GM23338 (cell line): ENCODE measurements at regions not wholly inside any gene's neighbourhood (a gene's known extent, or its start where the extent isn't known, plus 50 kb on each side); places are given as distances from the start of the nearest gene placed in this dataset.

Source experiments
- ATAC-seq: fragments of 200-7000 bp; cut with Tn5 transposase; 3 replicates; pipeline ENCODE4 v1.9.1; 2020
- DNase-seq: peaks from one replicate; pipeline ENCODE4 v3.0.0-alpha.2; 2015; ENCODE audit warnings: low spot score
- H2AFZ ChIP-seq: fragments of 200-600 bp; sonication (generic); 2 replicates; pipeline ENCODE4 v1.8.0; 2016; ENCODE audit warnings: antibody characterized with exemption, mild to moderate bottlenecking, moderate library complexity
- H3F3A ChIP-seq: fragments of 200-600 bp; sonication (generic); replicated peaks from 2 replicates; pipeline ENCODE4 v1.8.0; 2017; ENCODE audit warnings: antibody characterized with exemption, mixed run types, low read depth
- H3K27ac ChIP-seq: fragments of 200-600 bp; sonication (generic); 2 replicates; pipeline ENCODE4 v1.6.1; 2016; ENCODE audit warnings: low read depth
- H3K27me3 ChIP-seq: fragments of 200-600 bp; sonication (generic); 2 replicates; pipeline ENCODE4 v1.8.0; 2016; ENCODE audit warnings: mild to moderate bottlenecking, mixed run types, moderate library complexity; ENCODE audit not compliant: insufficient read depth
- H3K36me3 ChIP-seq: fragments of 200-600 bp; sonication (generic); 2 replicates; pipeline ENCODE4 v1.8.0; 2016; ENCODE audit warnings: mild to moderate bottlenecking; ENCODE audit not compliant: insufficient read depth
- H3K4me1 ChIP-seq: fragments of 200-600 bp; sonication (generic); 2 replicates; pipeline ENCODE4 v1.8.0; 2016; ENCODE audit warnings: mild to moderate bottlenecking, moderate library complexity; ENCODE audit not compliant: insufficient read depth
- H3K4me2 ChIP-seq: fragments of 200-600 bp; sonication (generic); 2 replicates; pipeline ENCODE4 v1.7.1; 2017; ENCODE audit warnings: mixed run types
- H3K4me3 ChIP-seq: fragments of 200-600 bp; sonication (generic); 2 replicates; pipeline ENCODE4 v1.6.1; 2016; ENCODE audit warnings: mixed run types
- H3K79me2 ChIP-seq: fragments of 200-600 bp; sonication (generic); replicated peaks from 2 replicates; pipeline ENCODE4 v1.8.0; 2017; ENCODE audit warnings: mild to moderate bottlenecking; ENCODE audit not compliant: insufficient read depth
- H3K9me2 ChIP-seq: fragments of 200-600 bp; sonication (generic); 2 replicates; pipeline ENCODE4 v1.8.0; 2017; ENCODE audit not compliant: insufficient read depth
- H4K20me1 ChIP-seq: fragments of 200-600 bp; sonication (generic); replicated peaks from 2 replicates; pipeline ENCODE4 v1.8.0; 2017; ENCODE audit warnings: mild to moderate bottlenecking; ENCODE audit not compliant: insufficient read depth
- H3K27ac Mint-ChIP-seq: 2 replicates; pipeline ENCODE4 v1.8.0; 2020; ENCODE audit warnings: inconsistent platforms, mild to moderate bottlenecking, moderate library complexity, mixed read lengths
- H3K27me3 Mint-ChIP-seq: 3 replicates; pipeline ENCODE4 v1.8.0; 2022; ENCODE audit warnings: low read depth, mild to moderate bottlenecking, moderate library complexity, mixed read lengths, inconsistent platforms; ENCODE audit not compliant: insufficient read depth, poor library complexity
- H3K36me3 Mint-ChIP-seq: 3 replicates; pipeline ENCODE4 v1.8.0; 2021; ENCODE audit warnings: low read depth, mild to moderate bottlenecking, inconsistent platforms, moderate library complexity, mixed read lengths
- H3K4me1 Mint-ChIP-seq: 3 replicates; pipeline ENCODE4 v1.8.0; 2020; ENCODE audit warnings: mild to moderate bottlenecking, inconsistent platforms, mixed read lengths
- H3K4me3 Mint-ChIP-seq: 3 replicates; pipeline ENCODE4 v1.8.0; 2021; ENCODE audit warnings: moderate library complexity, mild to moderate bottlenecking, inconsistent platforms, mixed read lengths
- H3K9me3 Mint-ChIP-seq: 3 replicates; pipeline ENCODE4 v1.8.0; 2020; ENCODE audit warnings: moderate library complexity, mild to moderate bottlenecking, inconsistent platforms, mixed read lengths
- CREB1 ChIP-seq: fragments of 250-450 bp; sonication (Bioruptor Pico); IDR thresholded peaks from 2 replicates; pipeline ENCODE4 v1.5.0; 2020; ENCODE audit warnings: low read depth, mild to moderate bottlenecking, moderate library complexity
- EZH2 ChIP-seq: fragments of 200-600 bp; sonication (generic); IDR thresholded peaks from one replicate; pipeline ENCODE4 v1.8.0; 2017; ENCODE audit warnings: antibody characterized with exemption, mild to moderate bottlenecking, low read depth; ENCODE audit not compliant: unreplicated experiment
- EZH2phosphoT487 ChIP-seq: fragments of 200-600 bp; sonication (generic); IDR thresholded peaks from one replicate; pipeline ENCODE4 v1.8.1; 2018; ENCODE audit warnings: antibody characterized with exemption; ENCODE audit not compliant: unreplicated experiment
- JUNB ChIP-seq: IDR thresholded peaks from one replicate; pipeline ENCODE4 v1.6.1; 2016; ENCODE audit warnings: antibody characterized with exemption; ENCODE audit not compliant: unreplicated experiment
- NANOG ChIP-seq: IDR thresholded peaks from 2 replicates; pipeline ENCODE4 v1.6.1; 2016; ENCODE audit warnings: antibody characterized with exemption, borderline replicate concordance
- POLR2AphosphoS5 ChIP-seq: IDR thresholded peaks from 2 replicates; pipeline ENCODE4 v1.6.1; 2016; ENCODE audit warnings: antibody characterized with exemption, low read depth
- ZNF331 ChIP-seq: fragments of 250-450 bp; sonication (Bioruptor Pico); IDR thresholded peaks from 2 replicates; pipeline ENCODE4 v1.5.0; 2020; ENCODE audit warnings: low read depth, mild to moderate bottlenecking, moderate library complexity
- TF ChIP-seq, protein P1 (sequence below): IDR thresholded peaks from one replicate; pipeline ENCODE4 v1.6.1; 2018; ENCODE audit warnings: antibody characterized with exemption; ENCODE audit not compliant: unreplicated experiment
- TF ChIP-seq, protein P2 (sequence below): fragments of 250-450 bp; sonication (Bioruptor Pico); IDR thresholded peaks from 2 replicates; pipeline ENCODE4 v1.5.0; 2020; ENCODE audit warnings: mild to moderate bottlenecking, moderate library complexity

DNA sequence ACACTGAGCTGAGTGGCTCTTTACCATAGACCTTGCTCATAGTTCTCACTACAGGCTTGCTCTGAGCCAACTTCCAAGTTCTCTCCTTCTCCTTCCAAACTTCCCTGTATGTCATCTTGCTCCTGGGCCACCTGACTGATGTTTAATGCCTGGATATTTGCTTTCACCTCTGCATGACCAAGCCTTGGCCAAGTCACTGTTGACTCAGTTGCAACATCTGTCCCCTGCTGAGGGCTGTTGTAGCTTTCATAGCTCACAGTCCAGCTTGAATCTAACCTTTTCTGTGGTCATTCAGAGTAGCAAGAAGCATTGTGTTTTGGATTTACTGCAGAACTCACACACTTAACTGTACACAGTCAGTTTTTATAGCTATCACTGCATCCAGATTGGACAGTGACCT is 171.8 kb upstream of the ROPN1 start:
- no peaks in the 10 kb centered on the region for H3K36me3 Mint-ChIP-seq
- peaks cover 3% of the 10 kb centered on the region for H3K27me3 Mint-ChIP-seq
- no peak for ATAC-seq
- Histone ChIP-seq H3K4me3 (no peak overlapping the region), H3K9me2 (peaks cover 37% of the 10 kb centered on the region), H3K4me2 (no peak overlapping the region), H2AFZ (no peak overlapping the region), H3F3A (no peaks in the 10 kb centered on the region), H3K79me2 (no peaks in the 10 kb centered on the region), H3K4me1 (peaks cover 9% of the 10 kb centered on the region), H3K27ac (no peak overlapping the region), H4K20me1 (no peaks in the 10 kb centered on the region), H3K27me3 (no peaks in the 10 kb centered on the region), H3K36me3 (no peaks in the 10 kb centered on the region)
- H3K4me3 Mint-ChIP-seq = no peak overlapping the region
- H3K9me3 Mint-ChIP-seq = no peaks in the 10 kb centered on the region
- TF ChIP-seq, protein P1, sequence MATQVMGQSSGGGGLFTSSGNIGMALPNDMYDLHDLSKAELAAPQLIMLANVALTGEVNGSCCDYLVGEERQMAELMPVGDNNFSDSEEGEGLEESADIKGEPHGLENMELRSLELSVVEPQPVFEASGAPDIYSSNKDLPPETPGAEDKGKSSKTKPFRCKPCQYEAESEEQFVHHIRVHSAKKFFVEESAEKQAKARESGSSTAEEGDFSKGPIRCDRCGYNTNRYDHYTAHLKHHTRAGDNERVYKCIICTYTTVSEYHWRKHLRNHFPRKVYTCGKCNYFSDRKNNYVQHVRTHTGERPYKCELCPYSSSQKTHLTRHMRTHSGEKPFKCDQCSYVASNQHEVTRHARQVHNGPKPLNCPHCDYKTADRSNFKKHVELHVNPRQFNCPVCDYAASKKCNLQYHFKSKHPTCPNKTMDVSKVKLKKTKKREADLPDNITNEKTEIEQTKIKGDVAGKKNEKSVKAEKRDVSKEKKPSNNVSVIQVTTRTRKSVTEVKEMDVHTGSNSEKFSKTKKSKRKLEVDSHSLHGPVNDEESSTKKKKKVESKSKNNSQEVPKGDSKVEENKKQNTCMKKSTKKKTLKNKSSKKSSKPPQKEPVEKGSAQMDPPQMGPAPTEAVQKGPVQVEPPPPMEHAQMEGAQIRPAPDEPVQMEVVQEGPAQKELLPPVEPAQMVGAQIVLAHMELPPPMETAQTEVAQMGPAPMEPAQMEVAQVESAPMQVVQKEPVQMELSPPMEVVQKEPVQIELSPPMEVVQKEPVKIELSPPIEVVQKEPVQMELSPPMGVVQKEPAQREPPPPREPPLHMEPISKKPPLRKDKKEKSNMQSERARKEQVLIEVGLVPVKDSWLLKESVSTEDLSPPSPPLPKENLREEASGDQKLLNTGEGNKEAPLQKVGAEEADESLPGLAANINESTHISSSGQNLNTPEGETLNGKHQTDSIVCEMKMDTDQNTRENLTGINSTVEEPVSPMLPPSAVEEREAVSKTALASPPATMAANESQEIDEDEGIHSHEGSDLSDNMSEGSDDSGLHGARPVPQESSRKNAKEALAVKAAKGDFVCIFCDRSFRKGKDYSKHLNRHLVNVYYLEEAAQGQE = no peak
- TF ChIP-seq ZNF331 (CRISPR knock-in tag) = no peak
- TF ChIP-seq, protein P2, sequence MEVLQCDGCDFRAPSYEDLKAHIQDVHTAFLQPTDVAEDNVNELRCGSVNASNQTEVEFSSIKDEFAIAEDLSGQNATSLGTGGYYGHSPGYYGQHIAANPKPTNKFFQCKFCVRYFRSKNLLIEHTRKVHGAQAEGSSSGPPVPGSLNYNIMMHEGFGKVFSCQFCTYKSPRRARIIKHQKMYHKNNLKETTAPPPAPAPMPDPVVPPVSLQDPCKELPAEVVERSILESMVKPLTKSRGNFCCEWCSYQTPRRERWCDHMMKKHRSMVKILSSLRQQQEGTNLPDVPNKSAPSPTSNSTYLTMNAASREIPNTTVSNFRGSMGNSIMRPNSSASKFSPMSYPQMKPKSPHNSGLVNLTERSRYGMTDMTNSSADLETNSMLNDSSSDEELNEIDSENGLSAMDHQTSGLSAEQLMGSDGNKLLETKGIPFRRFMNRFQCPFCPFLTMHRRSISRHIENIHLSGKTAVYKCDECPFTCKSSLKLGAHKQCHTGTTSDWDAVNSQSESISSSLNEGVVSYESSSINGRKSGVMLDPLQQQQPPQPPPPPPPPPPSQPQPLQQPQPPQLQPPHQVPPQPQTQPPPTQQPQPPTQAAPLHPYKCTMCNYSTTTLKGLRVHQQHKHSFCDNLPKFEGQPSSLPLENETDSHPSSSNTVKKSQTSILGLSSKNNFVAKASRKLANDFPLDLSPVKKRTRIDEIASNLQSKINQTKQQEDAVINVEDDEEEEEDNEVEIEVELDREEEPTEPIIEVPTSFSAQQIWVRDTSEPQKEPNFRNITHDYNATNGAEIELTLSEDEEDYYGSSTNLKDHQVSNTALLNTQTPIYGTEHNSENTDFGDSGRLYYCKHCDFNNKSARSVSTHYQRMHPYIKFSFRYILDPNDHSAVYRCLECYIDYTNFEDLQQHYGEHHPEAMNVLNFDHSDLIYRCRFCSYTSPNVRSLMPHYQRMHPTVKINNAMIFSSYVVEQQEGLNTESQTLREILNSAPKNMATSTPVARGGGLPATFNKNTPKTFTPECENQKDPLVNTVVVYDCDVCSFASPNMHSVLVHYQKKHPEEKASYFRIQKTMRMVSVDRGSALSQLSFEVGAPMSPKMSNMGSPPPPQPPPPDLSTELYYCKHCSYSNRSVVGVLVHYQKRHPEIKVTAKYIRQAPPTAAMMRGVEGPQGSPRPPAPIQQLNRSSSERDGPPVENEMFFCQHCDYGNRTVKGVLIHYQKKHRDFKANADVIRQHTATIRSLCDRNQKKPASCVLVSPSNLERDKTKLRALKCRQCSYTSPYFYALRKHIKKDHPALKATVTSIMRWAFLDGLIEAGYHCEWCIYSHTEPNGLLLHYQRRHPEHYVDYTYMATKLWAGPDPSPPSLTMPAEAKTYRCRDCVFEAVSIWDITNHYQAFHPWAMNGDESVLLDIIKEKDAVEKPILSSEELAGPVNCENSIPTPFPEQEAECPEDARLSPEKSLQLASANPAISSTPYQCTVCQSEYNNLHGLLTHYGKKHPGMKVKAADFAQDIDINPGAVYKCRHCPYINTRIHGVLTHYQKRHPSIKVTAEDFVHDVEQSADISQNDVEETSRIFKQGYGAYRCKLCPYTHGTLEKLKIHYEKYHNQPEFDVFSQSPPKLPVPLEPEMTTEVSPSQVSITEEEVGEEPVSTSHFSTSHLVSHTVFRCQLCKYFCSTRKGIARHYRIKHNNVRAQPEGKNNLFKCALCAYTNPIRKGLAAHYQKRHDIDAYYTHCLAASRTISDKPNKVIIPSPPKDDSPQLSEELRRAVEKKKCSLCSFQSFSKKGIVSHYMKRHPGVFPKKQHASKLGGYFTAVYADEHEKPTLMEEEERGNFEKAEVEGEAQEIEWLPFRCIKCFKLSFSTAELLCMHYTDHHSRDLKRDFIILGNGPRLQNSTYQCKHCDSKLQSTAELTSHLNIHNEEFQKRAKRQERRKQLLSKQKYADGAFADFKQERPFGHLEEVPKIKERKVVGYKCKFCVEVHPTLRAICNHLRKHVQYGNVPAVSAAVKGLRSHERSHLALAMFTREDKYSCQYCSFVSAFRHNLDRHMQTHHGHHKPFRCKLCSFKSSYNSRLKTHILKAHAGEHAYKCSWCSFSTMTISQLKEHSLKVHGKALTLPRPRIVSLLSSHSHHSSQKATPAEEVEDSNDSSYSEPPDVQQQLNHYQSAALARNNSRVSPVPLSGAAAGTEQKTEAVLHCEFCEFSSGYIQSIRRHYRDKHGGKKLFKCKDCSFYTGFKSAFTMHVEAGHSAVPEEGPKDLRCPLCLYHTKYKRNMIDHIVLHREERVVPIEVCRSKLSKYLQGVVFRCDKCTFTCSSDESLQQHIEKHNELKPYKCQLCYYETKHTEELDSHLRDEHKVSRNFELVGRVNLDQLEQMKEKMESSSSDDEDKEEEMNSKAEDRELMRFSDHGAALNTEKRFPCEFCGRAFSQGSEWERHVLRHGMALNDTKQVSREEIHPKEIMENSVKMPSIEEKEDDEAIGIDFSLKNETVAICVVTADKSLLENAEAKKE (CRISPR knock-in tag) = no peak
- TF ChIP-seq EZH2 = no peak
- TF ChIP-seq CREB1 (CRISPR knock-in tag) = no peak
- TF ChIP-seq POLR2AphosphoS5 = no peak
- no peak for TF ChIP-seq JUNB
- TF ChIP-seq NANOG = no peak
- TF ChIP-seq EZH2phosphoT487 = no peak
- no peak overlapping the region for H3K27ac Mint-ChIP-seq
- peaks cover 8% of the 10 kb centered on the region; the same call in 2 of the 3 replicates for H3K4me1 Mint-ChIP-seq
- DNase-seq = no peak
